GM18951 (cell line): ENCODE measurements at regions not wholly inside any gene's neighbourhood (a gene's known extent, or its start where the extent isn't known, plus 50 kb on each side); places are given as distances from the start of the nearest gene placed in this dataset.

Source experiments
- POLR2A ChIP-seq: IDR thresholded peaks from 4 replicates; pipeline ENCODE4 v1.6.1; 2011; ENCODE audit warnings: mild to moderate bottlenecking; ENCODE audit not compliant: insufficient read length, insufficient read depth; ENCODE audit errors: extremely low read depth
- in situ Hi-C: fragments of 300-500 bp; cut with MboI; formaldehyde crosslinking; loops from one replicate; pipeline ENCODE4 v1.12.0; 2022; ENCODE audit warnings: low sequenced_read_pairs, mixed read lengths, inconsistent platforms; ENCODE audit not compliant: unreplicated experiment

DNA sequence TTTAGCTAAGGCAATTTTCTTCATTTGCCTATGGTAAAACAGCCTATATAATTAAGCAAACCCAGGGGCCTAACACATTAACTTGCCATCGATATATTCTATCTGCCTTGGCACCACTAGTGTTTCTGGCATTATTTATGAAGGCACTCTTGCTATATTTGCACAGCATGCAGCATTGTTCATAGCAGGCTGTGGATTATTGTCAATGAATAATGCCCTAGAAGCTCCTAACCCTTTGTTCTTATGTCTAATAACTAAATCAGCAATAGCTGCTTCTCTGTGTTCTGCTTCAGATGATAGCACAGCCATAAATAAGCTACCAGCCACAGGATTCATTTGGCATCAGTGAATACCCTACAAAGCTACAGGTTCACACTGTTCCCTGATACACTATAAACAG lies 254.8 kb upstream of the STXBP5 start:
- in situ Hi-C loops: no loop called here
- no peak for TF ChIP-seq POLR2A

- in situ Hi-C loops: no loop called here
- no peak for TF ChIP-seq POLR2A
These were observed 253.8 kb upstream of the STXBP5 start for GRCh38 chr6:146950351-146950835.

DNA sequence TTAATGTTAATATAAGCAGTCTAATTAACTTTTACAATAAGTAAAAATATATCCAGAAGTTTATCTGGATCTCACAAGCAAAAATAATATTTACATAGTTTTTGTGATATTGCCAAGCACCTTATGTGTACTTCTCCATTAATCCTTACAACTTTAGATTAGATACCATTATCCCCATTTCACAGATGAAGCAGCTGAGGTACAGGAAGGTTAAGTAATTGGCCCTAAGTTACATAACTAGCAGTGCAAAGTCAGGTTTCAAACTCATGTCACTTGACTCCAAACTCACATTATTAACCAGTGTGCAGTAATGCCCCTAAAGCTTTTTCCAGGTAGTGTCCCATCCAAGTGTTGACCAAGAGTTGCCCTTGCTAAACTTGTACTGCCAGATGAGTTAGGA lies 248.6 kb upstream of the STXBP5 start:
- in situ Hi-C loops: no loop called here
- TF ChIP-seq POLR2A: no peak

DNA sequence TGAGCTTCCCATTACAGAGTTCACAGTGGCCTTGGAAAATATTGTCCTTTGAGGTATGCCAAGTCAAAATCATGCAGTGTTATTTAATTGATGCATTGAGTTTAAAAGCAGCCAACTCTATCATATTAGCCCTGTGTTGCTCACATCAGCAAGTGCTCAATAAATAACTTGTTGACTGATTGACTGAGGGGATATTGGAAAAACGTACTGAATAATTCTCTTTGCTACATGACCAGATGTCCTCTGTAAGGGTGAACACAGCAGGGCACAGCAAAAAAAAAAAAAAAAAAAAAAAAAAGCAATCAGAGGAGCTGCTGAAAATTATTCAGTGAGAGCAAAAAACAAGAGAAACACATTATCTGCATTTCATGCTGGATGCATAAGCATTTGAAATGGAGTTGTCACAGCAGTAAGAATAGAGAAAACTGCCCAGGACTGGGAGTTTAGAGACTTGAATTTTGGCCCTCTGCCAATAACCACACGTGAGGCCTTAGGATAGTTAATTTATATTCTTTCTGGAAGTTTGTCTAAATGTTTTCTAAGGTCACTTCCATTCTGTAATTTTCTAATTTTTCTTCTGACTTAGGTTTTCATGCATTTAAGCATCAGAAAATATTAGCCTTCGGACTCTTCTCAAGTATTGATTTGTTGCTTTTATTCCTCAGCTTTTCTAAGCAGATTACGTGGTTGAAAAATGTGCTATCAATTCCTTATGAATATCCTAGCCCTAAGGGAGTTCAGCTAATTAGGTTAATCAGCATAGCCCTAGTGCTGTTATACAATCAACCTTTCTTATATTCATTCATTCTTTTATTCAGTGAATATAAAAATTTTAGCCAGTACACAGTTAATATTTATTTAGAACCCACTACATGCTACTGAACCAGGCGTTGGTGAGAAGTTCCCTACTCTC lies 246.8 kb upstream of the STXBP5 start:
- no peak for TF ChIP-seq POLR2A

DNA sequence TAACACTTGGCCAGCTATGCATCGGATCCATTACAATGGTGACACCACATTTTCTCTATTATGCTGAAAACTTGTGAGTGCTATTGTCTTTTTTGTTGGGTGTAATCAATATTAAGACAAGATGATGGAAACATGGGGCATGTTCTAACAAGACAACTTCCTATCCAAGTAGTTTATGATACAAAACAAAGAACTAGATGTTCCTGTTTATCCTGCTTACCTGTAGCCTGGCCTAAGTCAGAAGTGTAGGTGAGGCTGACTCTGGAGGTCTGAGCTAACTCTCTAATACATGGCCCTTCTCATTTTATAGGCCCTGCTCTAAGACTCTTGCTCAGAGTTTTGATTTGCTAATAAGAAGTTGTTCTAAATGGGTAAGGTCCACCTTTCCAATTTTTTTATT lies 242.4 kb upstream of the STXBP5 start:
- TF ChIP-seq POLR2A: no peak
- in situ Hi-C loops: no loop called here

More for the DNA sequence above, 246.8 kb upstream of the STXBP5 start:
- in situ Hi-C loops: no loop called here

DNA sequence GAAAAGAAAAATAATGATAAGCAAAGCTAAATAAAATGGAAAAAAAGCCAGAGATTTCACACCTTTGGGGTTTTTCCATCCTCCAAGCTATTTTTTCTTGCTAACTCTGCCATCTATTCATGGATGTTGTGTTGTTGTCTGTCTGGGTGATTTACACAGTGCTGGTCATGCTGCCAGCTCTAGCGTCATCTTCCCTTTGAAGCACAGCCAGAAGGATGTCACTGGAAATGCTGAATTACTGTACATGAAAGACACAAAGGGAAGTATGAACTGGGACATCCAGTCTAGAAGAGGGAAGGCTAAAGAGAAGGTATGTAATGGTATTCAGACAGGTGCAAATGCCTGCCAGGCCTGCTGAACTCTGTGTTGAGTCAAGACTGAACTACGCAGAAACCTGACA lies 241.9 kb upstream of the STXBP5 start:
- no peak for TF ChIP-seq POLR2A
- in situ Hi-C loops: no loop called here

DNA sequence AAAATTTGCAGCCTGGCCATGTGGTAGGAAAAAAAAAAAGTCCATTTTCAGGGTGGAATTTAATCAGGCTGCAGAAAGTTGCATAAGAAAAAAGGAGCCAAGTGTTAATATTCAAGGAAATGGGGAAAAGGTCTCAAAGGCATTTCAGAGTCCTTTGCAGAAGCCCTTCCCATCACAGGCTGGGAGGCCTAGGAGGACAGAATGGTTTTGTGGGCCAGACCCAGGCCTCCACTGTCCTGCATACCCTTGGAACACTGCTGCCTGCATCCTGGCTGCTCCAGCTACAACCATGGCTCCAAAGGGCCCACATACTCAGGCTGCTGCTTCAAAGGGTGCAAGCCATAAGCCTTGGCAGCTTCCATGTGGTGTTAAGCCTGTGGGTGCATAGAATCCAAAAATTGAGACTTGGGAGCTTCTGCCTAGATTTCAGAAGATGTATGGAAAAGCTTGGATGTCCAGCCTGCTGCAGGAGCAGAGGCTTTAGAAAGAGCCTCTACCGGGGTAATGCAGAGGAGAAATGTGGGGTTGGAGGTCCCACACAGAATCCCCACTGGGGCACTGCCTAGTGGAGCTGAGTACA lies 239.0 kb upstream of the STXBP5 start:
- TF ChIP-seq POLR2A: no peak
- in situ Hi-C loops: no loop called here

DNA sequence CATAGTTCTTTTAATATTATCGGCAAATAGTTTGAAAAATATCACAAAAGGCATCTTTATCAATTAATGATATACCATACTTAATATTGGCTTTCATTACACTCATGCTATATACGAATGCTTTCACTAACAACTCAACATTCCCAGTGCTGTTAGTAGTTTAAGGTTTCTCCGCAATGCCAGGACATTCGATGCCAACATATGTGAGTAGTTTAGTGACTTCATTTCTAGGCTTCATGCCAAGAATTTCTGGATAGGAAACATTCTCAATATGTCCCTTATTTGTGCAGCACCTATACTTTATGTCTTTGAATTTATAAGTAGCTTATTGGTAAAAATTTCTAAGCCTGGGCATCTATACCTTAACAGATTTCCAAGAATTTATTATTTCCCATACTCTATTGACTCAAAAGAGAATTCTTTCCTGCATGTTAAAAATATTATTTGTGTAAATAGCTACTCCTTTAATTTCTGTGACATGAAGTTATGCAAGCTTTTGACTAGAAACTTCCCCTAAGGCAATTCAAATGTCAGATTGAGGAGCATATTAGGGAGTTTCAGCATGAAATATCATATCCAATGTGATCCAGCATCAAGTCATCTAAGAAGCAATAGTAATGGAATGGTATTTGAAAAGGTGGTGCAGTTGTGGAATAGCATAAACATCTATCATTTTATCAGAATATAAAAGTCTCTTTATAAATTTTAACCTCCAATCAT lies 236.0 kb upstream of the STXBP5 start:
- in situ Hi-C loops: no loop called here
- no peak for TF ChIP-seq POLR2A

DNA sequence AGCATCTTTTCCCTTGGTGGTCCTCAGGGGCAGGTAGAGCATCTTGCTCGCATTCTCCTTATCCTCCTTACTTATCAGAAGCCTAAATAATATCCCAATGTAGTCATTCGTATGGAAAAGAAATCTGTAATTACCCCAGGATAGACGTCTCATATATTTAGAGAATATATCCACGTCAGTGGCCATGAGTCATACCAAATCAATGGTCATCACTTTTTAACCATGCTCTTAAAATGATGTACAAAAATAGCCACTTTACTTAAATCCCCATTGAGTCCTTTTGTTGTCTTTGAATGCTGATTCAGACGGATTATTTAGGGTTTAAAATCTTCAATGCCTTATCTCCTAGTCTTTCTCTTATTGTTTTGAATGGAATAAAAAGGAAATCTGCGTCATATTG lies 231.7 kb upstream of the STXBP5 start:
- TF ChIP-seq POLR2A: no peak
- in situ Hi-C loops: no loop called here

- TF ChIP-seq POLR2A: no peak
- in situ Hi-C loops: no loop called here
These were observed 229.9 kb upstream of the STXBP5 start for GRCh38 chr6:146974351-146974750.

GRCh38 chr6:146975093-146975492 lies 229.1 kb upstream of the STXBP5 start:
- TF ChIP-seq POLR2A: no peak
- in situ Hi-C loops: no loop called here

GRCh38 chr6:146980900-146981329 lies 223.3 kb upstream of the STXBP5 start:
- in situ Hi-C loops: no loop called here

GRCh38 chr6:146981981-146982380 lies 222.2 kb upstream of the STXBP5 start:
- TF ChIP-seq POLR2A: no peak
- in situ Hi-C loops: no loop called here

More at GRCh38 chr6:146980900-146981329, 223.3 kb upstream of the STXBP5 start:
- TF ChIP-seq POLR2A: no peak
